Omental fat pad (tissue), 3 donors: ENCODE measurements at regions not wholly inside any gene's neighbourhood (a gene's known extent, or its start where the extent isn't known, plus 50 kb on each side); places are given as distances from the start of the nearest gene placed in this dataset.

Experiments used
- ATAC-seq: fragments of 150-250 bp; one replicate; pipeline ENCODE4 v1.9.1; 2016; ENCODE audit warnings: mild to moderate bottlenecking, moderate library complexity; ENCODE audit not compliant: low FRiP score
- DNase-seq: peaks from one replicate; pipeline ENCODE4 v3.0.0-alpha.2; 2019; ENCODE audit warnings: low spot score
- CTCF ChIP-seq, 3 donors: fragments of 450-650 bp; IDR thresholded peaks; one replicate each; pipeline ENCODE4 v1.5.1; 2016 to 2017; ENCODE audit warnings: antibody characterized with exemption in 3 of 3, mild to moderate bottlenecking in 3 of 3, moderate library complexity in 2 of 3

GRCh38 chr3:186476044-186476468 is 68.1 kb downstream of the CRYGS start:
- DNase-seq (no peak), ATAC-seq (no peak)
- TF ChIP-seq CTCF (IDR thresholded peaks at IDR 0.05) = no peak

GRCh38 chr3:186473166-186473565 is 71.0 kb downstream of the CRYGS start:
- no peak for TF ChIP-seq CTCF (IDR thresholded peaks at IDR 0.05)
- no peak for DNase-seq

GRCh38 chr3:186472456-186473008 is 71.6 kb downstream of the CRYGS start:
- DNase-seq = no peak

More at GRCh38 chr3:186473166-186473565, 71.0 kb downstream of the CRYGS start:
- no peak for ATAC-seq

GRCh38 chr3:186471771-186472170 is 72.4 kb downstream of the CRYGS start:
- DNase-seq = no peak
- no peak for TF ChIP-seq CTCF (IDR thresholded peaks at IDR 0.05)
- no peak for ATAC-seq

More at GRCh38 chr3:186472456-186473008, 71.6 kb downstream of the CRYGS start:
- no peak for TF ChIP-seq CTCF (IDR thresholded peaks at IDR 0.05)
- ATAC-seq = no peak

GRCh38 chr3:186469525-186469924 is 74.7 kb downstream of the CRYGS start:
- no peak for DNase-seq
- ATAC-seq = no peak
- no peak for TF ChIP-seq CTCF (IDR thresholded peaks at IDR 0.05)

- no peak for ATAC-seq
- no peak for DNase-seq
- no peak for TF ChIP-seq CTCF (IDR thresholded peaks at IDR 0.05)
Observed at GRCh38 chr3:186467969-186468368, 76.2 kb downstream of the CRYGS start.

GRCh38 chr3:186466391-186466974 is 77.7 kb downstream of the CRYGS start:
- ATAC-seq (no peak), DNase-seq (no peak)
- no peak for TF ChIP-seq CTCF (IDR thresholded peaks at IDR 0.05)
